IMR-90 (cell line): ENCODE measurements at regions not wholly inside any gene's neighbourhood (a gene's known extent, or its start where the extent isn't known, plus 50 kb on each side); places are given as distances from the start of the nearest gene placed in this dataset.

Experiments used
- ATAC-seq: fragments of 200-7000 bp; cut with Tn5 transposase; 2 replicates; pipeline ENCODE4 v1.9.1; 2020; ENCODE audit warnings: low read depth, mild to moderate bottlenecking, moderate library complexity
- BruUV-seq: library from RNA; stranded (reverse); fragments of 400-500 nt; replicated peaks from 2 replicates; lab custom pipeline; 2021; lab: Mats Ljungman, UMichigan
- CTCF ChIA-PET: fragments of 300-600 bp; formaldehyde crosslinking; extraction: SDS; loops from one replicate; lab custom pipeline; 2021; ENCODE audit warnings: antibody characterized with exemption; lab: Yijun Ruan, JAX
- POLR2A ChIA-PET: fragments of 300-600 bp; sonication (Branson Sonifier 250); formaldehyde crosslinking; loops from one replicate; lab custom pipeline; 2022; ENCODE audit warnings: antibody characterized with exemption; ENCODE audit not compliant: unreplicated experiment; lab: Charles Lee
- DNase-seq: peaks from one replicate; pipeline ENCODE4 v3.0.0; 2013
- H2AFZ ChIP-seq: replicated peaks from 2 replicates; pipeline ENCODE3; 2013; ENCODE audit warnings: low read length, mild to moderate bottlenecking; ENCODE audit not compliant: poor library complexity
- H2AK5ac ChIP-seq: 2 replicates; pipeline ENCODE4 v1.6.1; 2013; ENCODE audit warnings: low read depth, low read length, inconsistent platforms
- H2AK9ac ChIP-seq: replicated peaks from 2 replicates; pipeline ENCODE3; 2013; ENCODE audit warnings: mild to moderate bottlenecking, low read depth, low read length, moderate library complexity; ENCODE audit not compliant: poor library complexity
- H2BK120ac ChIP-seq: 2 replicates; pipeline ENCODE4 v1.6.1; 2013; ENCODE audit warnings: low read depth, low read length, inconsistent platforms
- H2BK15ac ChIP-seq: 3 replicates; pipeline ENCODE4 v1.6.1; 2013; ENCODE audit warnings: low read depth, low read length, inconsistent platforms
- H2BK20ac ChIP-seq: 2 replicates; pipeline ENCODE4 v1.6.1; 2013; ENCODE audit warnings: low read depth, mild to moderate bottlenecking, inconsistent platforms, low read length, moderate library complexity
- H2BK5ac ChIP-seq: 2 replicates; pipeline ENCODE4 v1.6.1; 2013; ENCODE audit warnings: mild to moderate bottlenecking, low read depth, low read length, inconsistent platforms; ENCODE audit not compliant: poor library complexity, severe bottlenecking
- H3K14ac ChIP-seq: replicated peaks from 2 replicates; pipeline ENCODE4 v1.6.1; 2013; ENCODE audit warnings: low read depth, low read length, inconsistent platforms
- H3K18ac ChIP-seq: 2 replicates; pipeline ENCODE4 v1.6.1; 2013; ENCODE audit warnings: low read depth, low read length, control low read depth
- H3K23ac ChIP-seq: 2 replicates; pipeline ENCODE4 v1.6.1; 2013; ENCODE audit warnings: low read depth, low read length, inconsistent platforms
- H3K27ac ChIP-seq: 2 replicates; pipeline ENCODE4 v1.5.1; 2013; ENCODE audit warnings: mild to moderate bottlenecking, control low read depth, low read length; ENCODE audit not compliant: insufficient read depth
- H3K27me3 ChIP-seq: 2 replicates; pipeline ENCODE4 v1.6.1; 2013; ENCODE audit warnings: low read length; ENCODE audit not compliant: control insufficient read depth, insufficient read depth
- H3K36me3 ChIP-seq: 2 replicates; pipeline ENCODE4 v1.6.1; 2013; ENCODE audit warnings: low read length, mixed read lengths; ENCODE audit not compliant: control insufficient read depth, insufficient read depth
- H3K4ac ChIP-seq: 2 replicates; pipeline ENCODE4 v1.6.1; 2013; ENCODE audit warnings: low read depth, low read length, inconsistent platforms
- H3K4me1 ChIP-seq: 2 replicates; pipeline ENCODE4 v1.6.1; 2013; ENCODE audit warnings: low read length, mixed read lengths; ENCODE audit not compliant: control insufficient read depth, insufficient read depth
- H3K4me2 ChIP-seq: 2 replicates; pipeline ENCODE4 v1.6.1; 2013; ENCODE audit warnings: low read depth, mild to moderate bottlenecking, control low read depth, low read length, moderate library complexity
- H3K4me3 ChIP-seq: 2 replicates; pipeline ENCODE4 v1.5.1; 2013; ENCODE audit warnings: low read depth, mild to moderate bottlenecking, control low read depth, low read length, moderate library complexity; ENCODE audit not compliant: insufficient read depth
- H3K56ac ChIP-seq: 2 replicates; pipeline ENCODE4 v1.6.1; 2013; ENCODE audit warnings: low read length, inconsistent platforms; ENCODE audit not compliant: insufficient read depth; ENCODE audit errors: extremely low read depth
- H3K79me1 ChIP-seq, 2 experiments: 2 replicates each; pipeline ENCODE4 v1.6.1; 2013; ENCODE audit warnings: low read length in 2 of 2, inconsistent platforms in 1 of 2, low read depth in 1 of 2
- H3K9ac ChIP-seq: 2 replicates; pipeline ENCODE4 v1.6.1; 2013; ENCODE audit warnings: low read depth, low read length, control low read depth
- H3K9me1 ChIP-seq: 2 replicates; pipeline ENCODE4 v1.6.1; 2013; ENCODE audit warnings: low read length, inconsistent platforms; ENCODE audit not compliant: insufficient read depth
- H3K9me3 ChIP-seq: 2 replicates; pipeline ENCODE4 v1.6.1; 2013; ENCODE audit warnings: low read length; ENCODE audit not compliant: control insufficient read depth, insufficient read depth
- H4K20me1 ChIP-seq: 2 replicates; pipeline ENCODE4 v1.6.1; 2013; ENCODE audit warnings: low read length, inconsistent platforms; ENCODE audit not compliant: insufficient read depth
- H4K5ac ChIP-seq: 2 replicates; pipeline ENCODE4 v1.6.1; 2013; ENCODE audit warnings: mild to moderate bottlenecking, low read depth, low read length, control low read depth
- H4K8ac ChIP-seq, 2 experiments: 2 replicates each; pipeline ENCODE4 v1.6.1; 2013; ENCODE audit warnings: low read depth in 2 of 2, low read length in 2 of 2, control low read depth in 1 of 2, inconsistent platforms in 1 of 2
- H4K91ac ChIP-seq: 2 replicates; pipeline ENCODE4 v1.6.1; 2013; ENCODE audit warnings: low read depth, low read length, inconsistent platforms; ENCODE audit not compliant: insufficient read depth
- MAFK ChIP-seq: IDR thresholded peaks from 2 replicates; pipeline ENCODE4 v1.6.1; 2012; ENCODE audit warnings: low read depth, low read length, improper control_type of control experiment
- SMC3 ChIP-seq: fragments of 150-350 bp; IDR thresholded peaks from 2 replicates; pipeline ENCODE4 v1.6.1; 2016; ENCODE audit warnings: low read depth, mild to moderate bottlenecking, antibody characterized with exemption, low read length, moderate library complexity
- dilution Hi-C: fragments of 300-500 bp; cut with HindIII; formaldehyde crosslinking; loops from one replicate; pipeline ENCODE4 v1.14.3; 2018; ENCODE audit warnings: low sequenced_read_pairs; ENCODE audit not compliant: unreplicated experiment
- in situ Hi-C: fragments of 300-500 bp; cut with MboI; formaldehyde crosslinking; loops from 3 replicates; pipeline ENCODE4 v1.14.3; 2019; ENCODE audit warnings: low sequenced_read_pairs, inconsistent platforms, mixed read lengths
- intact Hi-C: fragments of 100-400 bp; cut with micrococcal nuclease; formaldehyde crosslinking; loops from 2 replicates; pipeline ENCODE4 v1.10.0; 2022

- ATAC-seq (no peak), DNase-seq (no peak)
- H3K27ac ChIP-seq, result no peak overlapping the region
- no peak overlapping the region for H4K91ac ChIP-seq
- H3K4me1 ChIP-seq, result no peaks in the 10 kb centered on the region
- no peak overlapping the region for H2AK5ac ChIP-seq
- TF ChIP-seq SMC3 (no peak), MAFK (peak; percentile 75)
- H3K27me3 ChIP-seq, result no peaks in the 10 kb centered on the region
- H3K4me2 ChIP-seq, result no peak overlapping the region
- H3K4ac ChIP-seq, result no peak overlapping the region
- H3K56ac ChIP-seq, result no peak overlapping the region
- H3K9me3 ChIP-seq, result no peaks in the 10 kb centered on the region
- dilution Hi-C loops, result no loop called here
- in situ Hi-C loops, result no loop called here
- H3K18ac ChIP-seq, result no peak overlapping the region
- no peak overlapping the region for H2AK9ac ChIP-seq
- H2AFZ ChIP-seq, result no peak overlapping the region
- BruUV-seq, result no TSS peak
- no peak overlapping the region for H3K4me3 ChIP-seq
- H3K9me1 ChIP-seq, result no peaks in the 10 kb centered on the region
- no peak overlapping the region for H2BK15ac ChIP-seq
- H2BK5ac ChIP-seq, result no peak overlapping the region
- H4K8ac ChIP-seq, result no peak overlapping the region
- H2BK20ac ChIP-seq, result no peak overlapping the region
- H2BK120ac ChIP-seq, result no peak overlapping the region
- intact Hi-C loops, result no loop called here
- CTCF ChIA-PET, result no interaction called here
- H3K23ac ChIP-seq, result no peak overlapping the region
- POLR2A ChIA-PET, result no interaction called here
- H4K20me1 ChIP-seq, result no peaks in the 10 kb centered on the region
- no peak overlapping the region for H3K14ac ChIP-seq
- H3K9ac ChIP-seq, result no peak overlapping the region
- H3K79me1 ChIP-seq, result no peaks in the 10 kb centered on the region
- H3K36me3 ChIP-seq, result no peaks in the 10 kb centered on the region
- H4K5ac ChIP-seq, result no peak overlapping the region
These were observed 1071.2 kb downstream of the FAT4 start for GRCh38 chr4:126385954-126386353.
